GM21737 (cell line): ENCODE measurements at regions not wholly inside any gene's neighbourhood (a gene's known extent, or its start where the extent isn't known, plus 50 kb on each side); places are given as distances from the start of the nearest gene placed in this dataset.
"Not testable (repeated sequence)": the region's sequence is repeated elsewhere in the genome, so short reads cannot be mapped to it uniquely, and the experiment has no call there.

ENCODE experiments used
- ATAC-seq: cut with Tn5 transposase; IDR thresholded peaks from one replicate; pipeline ENCODE4 v1.9.1; 2021; ENCODE audit warnings: mild to moderate bottlenecking, moderate library complexity; ENCODE audit not compliant: unreplicated experiment

GRCh38 chr5:158606233-158606632, 493.5 kb downstream of the EBF1 start:
- ATAC-seq = no peak

GRCh38 chr5:158602981-158603380, 496.7 kb downstream of the EBF1 start:
- ATAC-seq = no peak

- no peak for ATAC-seq
Measured at GRCh38 chr5:158601118-158601517, 498.6 kb downstream of the EBF1 start.

DNA sequence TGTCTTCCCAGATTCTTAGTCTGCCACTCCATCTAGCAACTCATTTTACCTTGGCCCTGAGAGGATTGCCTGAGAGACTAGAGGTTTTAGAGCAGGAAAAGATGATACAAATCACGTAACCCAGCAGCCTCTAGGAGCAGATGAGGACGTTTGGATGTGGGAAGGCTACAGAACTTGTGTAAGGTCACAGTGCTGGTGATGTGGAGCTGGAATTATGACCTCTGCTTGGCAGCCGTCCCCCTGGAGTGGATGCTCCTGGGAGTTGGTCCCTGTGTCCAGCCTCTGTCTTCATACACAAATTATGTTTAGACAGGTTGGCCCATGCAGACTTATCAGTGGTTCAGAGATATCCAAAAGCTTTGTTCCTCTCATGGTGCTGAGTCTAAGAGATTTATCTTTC, 499.0 kb downstream of the EBF1 start:
- no peak for ATAC-seq

GRCh38 chr5:158599157-158599556, 500.6 kb downstream of the EBF1 start:
- no peak for ATAC-seq

DNA sequence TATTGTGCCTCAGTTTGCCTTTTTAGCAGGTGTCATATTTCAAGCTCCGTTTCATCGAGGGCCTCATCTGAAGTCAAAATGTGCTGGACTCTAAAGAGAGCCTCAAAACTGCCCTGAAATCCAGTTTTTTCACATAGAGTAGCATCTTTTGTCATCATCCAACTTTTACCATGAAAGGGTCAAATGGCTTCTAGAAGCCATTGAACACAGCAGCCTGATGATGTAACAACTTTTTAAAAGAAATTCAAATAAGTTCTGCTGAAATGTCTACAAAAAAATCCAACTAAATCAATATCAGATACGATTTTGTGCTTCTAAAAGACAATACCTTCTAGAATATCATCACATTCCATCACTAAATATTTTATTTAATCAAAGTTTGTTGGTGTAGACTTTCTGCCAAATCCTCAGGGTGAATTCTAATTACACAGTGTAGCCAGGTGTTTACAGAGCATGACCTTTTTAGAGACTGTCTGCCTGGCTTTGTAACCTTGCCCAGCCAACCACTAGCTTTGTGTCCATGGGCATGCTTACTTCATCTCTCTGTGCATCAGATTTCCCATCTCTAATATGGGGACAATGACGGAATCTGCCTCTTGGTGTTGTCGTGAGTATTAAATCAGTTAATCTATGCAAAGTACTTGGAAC, 505.0 kb downstream of the EBF1 start:
- no peak for ATAC-seq

DNA sequence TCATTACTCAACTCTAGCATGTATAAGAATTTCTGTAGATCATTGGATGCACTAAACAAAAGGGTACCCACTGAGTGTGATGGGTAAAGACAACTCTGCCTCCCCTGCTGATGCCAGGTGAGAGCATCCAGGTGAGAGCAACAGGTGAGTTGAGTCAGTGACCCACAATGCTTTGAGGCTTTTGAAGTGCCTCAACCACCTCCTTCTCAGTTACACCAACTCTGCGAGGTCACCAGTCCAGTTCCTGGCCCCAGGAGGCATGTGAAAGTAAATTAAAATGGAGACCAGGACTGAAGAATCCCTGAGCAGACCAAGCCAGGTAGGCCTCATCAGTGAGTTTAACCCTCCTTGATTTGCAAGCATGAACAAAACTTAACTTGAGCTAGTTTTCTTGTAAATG, 505.8 kb downstream of the EBF1 start:
- ATAC-seq = no peak

DNA sequence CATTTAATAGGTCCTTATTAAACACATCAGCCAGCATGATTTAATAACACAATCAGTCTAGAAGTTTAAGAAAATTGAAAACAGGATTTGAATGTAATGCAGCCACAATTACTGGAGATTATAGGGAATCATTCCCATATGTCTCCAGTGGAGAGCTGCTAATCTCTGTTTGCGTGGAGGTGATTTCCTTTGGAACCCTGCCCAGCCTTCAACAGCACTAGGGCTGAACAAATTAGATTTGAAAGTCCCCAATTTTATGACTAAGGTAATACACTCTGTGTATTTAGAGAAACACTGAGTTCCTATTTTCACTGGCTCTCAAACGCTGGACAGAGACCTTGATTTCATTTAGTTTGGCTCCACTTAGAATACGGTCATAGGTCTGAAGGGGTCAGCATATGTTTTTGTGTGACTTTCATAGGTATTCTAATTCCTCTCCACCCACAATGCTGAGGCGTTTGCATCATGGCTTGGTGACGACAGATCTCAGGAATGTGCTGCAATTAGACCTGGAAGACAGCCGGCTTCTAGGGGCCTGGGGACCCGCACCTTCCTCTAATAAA, 508.3 kb downstream of the EBF1 start:
- no peak for ATAC-seq

DNA sequence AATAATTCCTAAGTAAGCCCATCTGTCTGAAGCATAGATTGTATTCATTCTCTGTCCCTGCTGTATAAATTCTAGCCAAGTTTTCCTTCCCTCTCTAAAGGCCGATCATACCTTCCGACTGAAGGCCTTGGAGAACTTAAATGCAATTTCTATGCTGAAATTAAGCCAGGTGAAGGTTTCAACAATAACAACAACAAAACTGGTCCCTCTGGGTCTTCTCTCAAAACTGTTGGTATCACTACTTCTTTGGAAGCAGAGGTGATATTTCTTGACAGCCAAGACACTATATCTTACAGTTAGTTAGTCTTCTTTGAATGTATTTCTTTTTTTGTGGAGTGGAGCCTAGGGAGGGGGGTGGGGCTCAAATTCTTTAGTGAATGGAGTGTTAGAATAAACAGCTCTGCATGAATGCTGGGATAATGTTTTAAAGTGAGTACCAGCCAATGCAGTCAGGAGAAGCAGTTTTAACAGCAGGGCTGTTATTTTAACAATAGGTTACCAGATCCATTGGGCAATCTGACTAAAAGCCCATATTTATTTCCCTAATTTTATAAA, 508.9 kb downstream of the EBF1 start:
- ATAC-seq = no peak

GRCh38 chr5:158589939-158590338, 509.8 kb downstream of the EBF1 start:
- no peak for ATAC-seq

DNA sequence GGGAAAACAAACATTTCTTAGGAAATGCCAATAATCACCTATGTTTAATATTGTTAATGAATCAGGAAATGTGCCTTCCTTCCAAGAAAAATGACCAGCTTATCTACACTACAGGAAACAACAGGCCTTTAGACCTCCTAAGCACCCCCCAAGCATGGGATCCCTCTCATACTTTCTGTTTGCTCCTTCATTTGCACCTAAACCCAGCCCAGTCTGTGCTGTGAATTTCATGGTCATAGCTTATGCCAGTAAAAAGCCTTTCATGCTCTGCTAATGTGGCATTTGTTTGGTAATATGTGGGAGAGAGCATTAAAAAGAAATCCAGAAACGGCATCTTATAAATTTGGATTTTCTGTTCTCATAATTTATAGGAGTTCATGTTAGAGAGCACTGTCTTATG, 511.1 kb downstream of the EBF1 start:
- no peak for ATAC-seq

- ATAC-seq = no peak
Measured at GRCh38 chr5:158586054-158586453, 513.7 kb downstream of the EBF1 start.

- ATAC-seq = not testable (repeated sequence)
Measured at GRCh38 chr5:158582669-158583068, 517.0 kb downstream of the EBF1 start.

DNA sequence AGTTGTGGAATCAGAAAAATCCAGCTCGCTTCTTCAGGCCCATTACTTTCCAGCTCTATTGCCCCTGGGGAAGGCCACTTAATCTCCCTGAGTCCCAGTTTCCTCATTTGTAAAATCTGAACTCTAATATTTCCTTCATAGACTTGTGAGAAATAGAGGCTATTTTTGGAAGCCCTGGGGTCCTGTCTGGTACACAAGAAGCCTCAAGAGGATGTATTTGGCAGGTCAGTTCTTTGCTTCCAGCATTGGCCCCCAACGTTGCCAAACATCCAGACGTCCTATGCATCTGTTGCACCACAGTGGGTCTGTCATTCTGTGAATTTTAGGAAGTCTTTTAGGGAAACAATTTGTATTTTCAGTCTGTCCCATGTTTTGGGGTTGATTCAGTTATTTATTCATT, 525.9 kb downstream of the EBF1 start:
- no peak for ATAC-seq

DNA sequence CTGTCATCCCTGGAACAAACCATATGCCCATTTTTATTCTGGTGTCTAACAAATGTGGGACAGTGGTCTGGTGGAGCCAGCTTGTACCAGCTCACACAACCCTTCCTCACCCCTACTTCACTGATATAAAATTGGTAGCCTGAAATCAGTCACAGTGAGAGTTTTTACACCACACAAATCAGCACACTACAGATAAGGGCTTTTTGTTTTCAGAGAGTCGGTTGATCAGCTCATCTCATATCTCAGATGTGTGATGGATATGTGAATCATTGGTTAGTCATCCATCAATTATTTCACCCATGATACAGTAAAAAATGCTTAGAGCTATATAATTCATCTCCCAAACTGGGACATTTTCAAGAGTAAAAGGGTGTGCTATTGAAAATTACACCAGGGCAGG, 529.2 kb downstream of the EBF1 start:
- ATAC-seq = no peak

GRCh38 chr5:158569534-158569933, 530.2 kb downstream of the EBF1 start:
- no peak for ATAC-seq

DNA sequence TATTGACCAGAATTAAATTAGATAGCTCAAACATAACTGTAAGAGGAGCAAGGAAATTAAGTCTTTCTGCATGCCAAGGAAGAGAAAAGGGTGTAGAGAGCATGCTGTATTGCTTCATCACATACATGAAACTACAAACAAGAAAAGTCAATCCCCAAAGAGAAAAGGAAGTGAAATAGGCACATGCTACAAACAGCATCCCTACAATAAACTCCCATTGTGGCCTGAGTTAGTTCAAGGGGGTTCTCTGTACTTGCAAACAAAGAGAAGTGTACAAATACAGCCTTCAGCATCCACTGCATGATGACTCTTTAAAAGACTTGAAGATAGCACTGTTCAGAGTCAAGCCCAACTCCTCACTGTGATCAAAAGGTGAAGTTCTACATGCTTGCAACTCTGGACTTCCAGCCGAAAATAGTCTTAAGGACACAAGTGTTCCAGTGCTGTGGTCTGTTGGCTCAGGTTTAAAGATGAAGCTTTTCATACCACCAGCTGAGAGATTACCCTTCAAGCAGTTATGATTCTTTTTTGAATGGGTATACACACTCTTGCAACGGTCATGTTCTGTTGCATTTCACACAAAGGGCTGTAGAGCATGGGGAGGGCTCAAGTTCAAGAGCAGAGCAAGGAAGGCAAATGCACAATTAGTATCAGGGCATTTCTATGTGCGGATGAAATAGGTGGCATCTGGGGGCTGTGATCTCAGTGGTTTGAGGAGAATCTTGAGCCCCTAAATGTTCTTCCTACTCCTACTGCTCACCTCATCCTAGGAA, 534.5 kb downstream of the EBF1 start:
- ATAC-seq = no peak

- no peak for ATAC-seq
Measured at GRCh38 chr5:158563760-158564390, 535.8 kb downstream of the EBF1 start.

DNA sequence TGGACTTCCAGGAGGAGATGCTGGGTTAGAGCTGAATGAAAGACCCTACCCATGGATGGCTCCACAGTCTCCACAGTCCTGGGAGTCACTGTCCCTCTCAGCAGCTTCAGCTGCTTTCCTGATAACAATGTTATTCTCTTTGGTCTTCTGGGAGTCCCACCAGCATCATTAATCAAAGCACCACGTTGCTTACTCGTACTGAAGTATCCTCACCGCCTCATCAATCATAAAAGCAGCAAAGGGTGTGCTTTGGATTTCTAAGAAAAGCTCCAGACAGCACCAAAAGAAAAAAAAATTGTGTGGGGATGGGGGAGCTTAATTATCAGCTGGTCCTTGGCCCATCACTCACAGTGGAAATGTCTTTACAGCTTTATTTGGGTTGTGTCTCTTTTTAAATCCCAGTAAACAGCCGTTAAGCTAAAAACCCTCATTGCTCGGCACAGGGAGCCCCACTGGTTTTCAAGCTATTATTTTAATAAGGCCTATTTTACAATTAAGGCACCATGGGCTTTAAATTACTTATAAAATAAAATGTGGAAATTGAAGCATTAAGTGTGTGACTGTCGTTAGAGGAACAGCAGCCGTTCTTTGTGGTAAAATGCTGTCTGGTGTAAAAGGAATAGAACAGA, 538.0 kb downstream of the EBF1 start:
- no peak for ATAC-seq

DNA sequence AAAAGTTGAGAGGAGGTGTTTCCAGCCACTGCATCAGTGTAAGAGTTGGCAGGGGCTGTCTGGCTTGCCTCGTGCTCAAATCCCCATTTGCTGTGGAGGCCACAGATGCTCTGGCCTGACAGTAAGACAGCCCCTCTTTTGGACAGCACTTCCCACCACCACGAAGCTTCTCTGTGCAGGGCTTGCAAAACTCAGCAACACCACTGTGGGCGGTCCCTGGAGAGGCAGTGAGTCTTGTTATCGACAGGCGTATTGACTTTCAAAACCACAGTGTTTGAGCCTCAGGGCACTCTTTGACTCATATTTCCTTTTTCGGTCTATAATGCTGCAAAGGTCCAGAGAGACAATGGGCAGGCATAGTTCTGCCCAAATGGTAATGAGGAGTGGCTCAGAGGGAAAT, 539.5 kb downstream of the EBF1 start:
- ATAC-seq = peak; percentile 89

GRCh38 chr5:158559643-158560042, 540.1 kb downstream of the EBF1 start:
- peak; percentile 34 for ATAC-seq
